WI38 (cell line): ENCODE measurements at regions not wholly inside any gene's neighbourhood (a gene's known extent, or its start where the extent isn't known, plus 50 kb on each side); places are given as distances from the start of the nearest gene placed in this dataset.

Source experiments
- H3K4me3 ChIP-seq: 2 replicates; pipeline ENCODE4 v1.5.1; 2011; ENCODE audit warnings: low read depth, mild to moderate bottlenecking, control low read depth, low read length
- CTCF ChIP-seq: IDR thresholded peaks from 2 replicates; pipeline ENCODE4 v1.5.1; 2012; ENCODE audit warnings: low read depth, mild to moderate bottlenecking, control low read depth, low read length

- no peak overlapping the region for H3K4me3 ChIP-seq
- no peak for TF ChIP-seq CTCF
These were observed 180.2 kb downstream of the INHBB start for GRCh38 chr2:120526047-120526562.

GRCh38 chr2:120526997-120527945, 181.3 kb downstream of the INHBB start:
- no peak for TF ChIP-seq CTCF

GRCh38 chr2:120528051-120528692, 182.2 kb downstream of the INHBB start:
- TF ChIP-seq CTCF: no peak
- H3K4me3 ChIP-seq: no peak overlapping the region

More at GRCh38 chr2:120526997-120527945, 181.3 kb downstream of the INHBB start:
- H3K4me3 ChIP-seq: no peak overlapping the region

GRCh38 chr2:120528693-120529076, 182.7 kb downstream of the INHBB start:
- no peak overlapping the region for H3K4me3 ChIP-seq
- no peak for TF ChIP-seq CTCF

- no peak for TF ChIP-seq CTCF
- H3K4me3 ChIP-seq: no peak overlapping the region
These were observed 184.8 kb downstream of the INHBB start for GRCh38 chr2:120530781-120531180.

- no peak for TF ChIP-seq CTCF
- H3K4me3 ChIP-seq: no peak overlapping the region
These were observed 185.4 kb downstream of the INHBB start for GRCh38 chr2:120531365-120531764.
